HG02759 (cell line): ENCODE measurements at regions not wholly inside any gene's neighbourhood (a gene's known extent, or its start where the extent isn't known, plus 50 kb on each side); places are given as distances from the start of the nearest gene placed in this dataset.

ENCODE experiments used
- ATAC-seq: cut with Tn5 transposase; IDR thresholded peaks from one replicate; pipeline ENCODE4 v1.9.1; 2021; ENCODE audit warnings: mild to moderate bottlenecking, moderate library complexity; ENCODE audit not compliant: unreplicated experiment

DNA sequence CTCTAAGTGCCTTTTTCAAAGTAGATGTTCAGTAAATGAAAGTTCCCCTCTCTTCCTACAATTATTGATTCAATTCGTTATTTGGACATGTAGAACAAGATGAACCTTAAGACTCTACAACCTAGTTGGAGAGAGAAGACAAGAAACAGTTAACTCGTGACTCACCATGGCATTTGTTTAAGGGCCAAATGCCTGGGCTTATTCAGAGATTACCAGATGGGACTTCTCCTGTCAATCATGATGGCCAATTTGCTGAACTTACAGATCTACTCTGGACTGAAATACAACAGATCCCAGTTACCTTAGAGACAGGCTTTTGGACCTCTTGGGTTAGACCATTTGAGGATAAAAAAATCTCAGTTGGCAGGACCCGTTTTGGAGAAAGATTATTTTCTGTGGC is 93.5 kb downstream of the C1orf94 start:
- ATAC-seq: no peak

DNA sequence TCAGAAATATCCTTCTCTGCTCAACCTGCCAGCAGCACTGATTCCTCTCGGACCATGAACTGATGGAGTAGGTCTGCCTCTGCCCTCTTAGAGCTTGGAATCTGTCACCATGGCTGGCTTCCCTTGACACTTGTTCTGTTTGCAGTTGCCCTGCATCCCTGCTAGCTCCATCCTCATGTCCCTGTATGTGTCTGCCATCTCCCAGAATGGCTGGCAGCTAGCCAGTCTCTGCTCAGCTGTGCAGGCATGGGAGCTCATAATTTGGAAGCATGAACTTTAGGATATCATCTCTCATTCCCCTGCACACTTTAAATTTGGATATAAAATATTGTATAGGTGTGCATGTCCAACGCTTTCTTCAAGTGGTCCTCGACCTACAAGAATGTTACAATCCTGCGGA is 95.4 kb downstream of the C1orf94 start:
- no peak for ATAC-seq

DNA sequence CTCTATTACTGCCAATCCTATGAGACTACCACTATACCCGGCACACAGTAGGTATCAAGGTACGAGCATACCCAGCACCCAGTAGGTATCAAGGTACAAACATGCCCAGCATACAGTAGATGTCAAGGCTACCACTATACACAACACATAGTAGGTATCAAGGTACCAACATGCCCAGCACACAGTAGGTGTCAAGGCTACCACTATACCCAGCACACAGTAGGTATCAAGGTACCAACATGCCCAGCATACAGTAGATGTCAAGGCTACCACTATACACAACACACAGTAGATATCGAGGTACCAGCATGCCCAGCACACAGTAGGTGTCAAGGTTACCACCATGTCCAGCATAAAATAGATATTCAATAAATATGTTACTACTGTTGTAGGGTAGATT is 98.4 kb downstream of the C1orf94 start:
- no peak for ATAC-seq

- no peak for ATAC-seq
Observed at GRCh38 chr1:34276606-34277005, 99.9 kb downstream of the C1orf94 start.

DNA sequence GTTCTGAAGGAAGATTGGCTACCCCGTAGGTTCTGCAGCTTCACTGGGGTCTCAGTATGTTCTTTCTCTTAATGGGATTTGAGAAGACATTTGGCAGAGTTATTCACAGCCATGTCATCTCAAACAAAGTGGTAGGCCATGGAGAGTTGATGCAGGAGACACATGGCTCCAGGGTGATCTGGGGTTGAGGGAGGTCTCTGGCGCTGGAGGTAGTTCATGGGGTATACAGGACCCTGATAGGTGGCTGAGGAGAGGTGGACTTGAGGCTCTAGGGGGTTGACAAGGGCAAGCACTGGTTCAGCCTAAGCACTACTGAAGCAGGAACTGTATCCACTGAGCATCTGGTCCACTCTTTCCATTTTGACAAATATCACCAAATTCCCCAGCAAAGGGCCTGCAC is 100.4 kb downstream of the C1orf94 start:
- no peak for ATAC-seq

DNA sequence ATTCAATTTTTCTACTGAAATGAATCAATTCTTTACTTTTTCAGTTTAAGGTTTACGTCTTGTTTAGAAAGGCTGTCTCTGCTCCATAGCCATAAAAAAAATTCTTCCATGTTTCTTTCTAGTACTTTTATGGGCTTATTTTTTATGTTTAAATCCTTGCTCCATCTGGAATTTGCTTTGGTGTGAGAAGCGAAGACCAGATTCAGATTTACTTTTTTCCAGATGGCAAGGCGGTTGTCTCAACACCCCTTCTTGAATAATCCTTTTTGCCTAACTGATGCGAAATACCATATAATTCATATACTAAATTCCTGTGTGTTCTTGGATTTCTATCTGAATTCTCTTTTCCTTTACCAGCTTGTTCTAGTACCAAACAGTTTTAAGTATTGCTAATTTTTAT is 101.5 kb downstream of the C1orf94 start:
- no peak for ATAC-seq

DNA sequence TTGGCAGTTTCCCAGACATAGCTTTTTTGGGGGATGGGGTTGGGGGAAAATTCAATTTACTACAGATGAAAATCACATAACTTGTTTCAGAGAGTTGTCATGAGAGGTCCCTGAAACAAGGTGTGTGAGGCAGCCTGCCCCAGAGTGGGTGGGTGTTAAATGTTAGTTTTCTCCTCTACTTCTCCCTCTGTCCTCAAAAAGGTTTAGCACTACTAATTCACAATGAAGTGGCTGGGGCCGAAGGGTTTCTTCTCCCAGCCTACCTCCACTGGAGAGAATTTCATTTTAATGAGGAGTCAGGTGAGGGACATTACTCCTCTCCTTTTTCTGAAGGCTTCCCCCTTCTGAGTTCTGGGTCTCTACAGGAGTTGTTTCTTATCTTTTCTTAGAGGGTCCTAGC is 103.3 kb downstream of the C1orf94 start:
- ATAC-seq: no peak

DNA sequence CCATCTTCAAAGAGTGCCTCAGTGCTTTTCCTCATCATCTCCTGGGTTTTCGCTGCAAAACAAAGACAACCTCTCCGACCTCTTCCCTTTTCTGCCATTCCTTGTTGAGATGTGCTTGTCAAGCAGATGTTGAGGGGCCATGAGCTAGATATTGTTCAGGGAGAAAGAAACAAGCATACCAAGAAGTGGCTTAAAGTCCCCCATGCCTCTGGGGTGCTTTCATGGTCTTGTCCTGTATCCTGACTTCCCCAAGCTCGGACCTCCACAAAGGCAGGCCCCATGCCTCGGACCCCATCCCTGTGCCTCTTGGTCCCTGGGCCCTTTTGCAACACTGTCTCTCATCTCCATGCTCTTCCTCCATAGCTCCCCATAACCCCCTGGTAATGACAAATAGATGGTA is 103.8 kb downstream of the C1orf94 start:
- no peak for ATAC-seq

DNA sequence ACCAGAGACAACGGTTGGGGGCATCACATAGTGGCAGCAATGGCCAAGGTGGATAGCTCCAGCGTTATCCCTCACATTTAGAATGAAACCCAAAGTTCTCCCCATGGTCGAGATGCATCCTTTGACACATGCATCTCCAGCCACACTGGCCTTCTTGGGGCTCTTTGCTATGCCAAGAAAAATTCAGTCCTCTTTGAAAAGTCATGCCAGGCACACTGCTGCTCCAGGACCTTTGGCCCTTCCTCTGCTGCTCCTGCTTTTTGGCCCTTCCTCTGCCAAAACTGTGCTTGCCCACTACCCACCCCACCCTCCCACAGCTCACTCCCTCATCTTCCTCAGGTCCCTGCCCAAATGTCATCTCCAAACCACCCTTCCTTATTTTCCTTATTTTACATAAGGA is 106.4 kb downstream of the C1orf94 start:
- no peak for ATAC-seq

DNA sequence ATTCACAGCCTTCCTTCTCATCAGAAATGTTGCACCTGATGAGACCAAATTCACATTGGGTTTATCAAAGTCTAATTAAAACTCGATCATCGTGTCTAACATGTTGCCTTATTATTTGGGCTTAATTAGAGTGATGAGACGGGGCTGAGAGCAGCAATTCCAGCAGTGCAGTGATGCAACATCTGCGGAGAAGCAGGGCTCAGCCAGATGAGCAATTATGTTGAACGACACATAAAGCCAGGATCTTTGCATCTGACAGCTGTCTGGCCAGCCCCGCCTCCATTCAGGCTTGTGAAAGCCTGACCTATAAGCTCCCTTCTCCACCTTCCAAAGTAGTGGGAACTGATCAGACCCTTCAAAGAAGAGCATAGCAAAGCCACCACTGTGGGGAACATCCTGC is 109.8 kb downstream of the C1orf94 start:
- no peak for ATAC-seq

GRCh38 chr1:34290831-34291230 is 114.1 kb downstream of the C1orf94 start:
- ATAC-seq: no peak

DNA sequence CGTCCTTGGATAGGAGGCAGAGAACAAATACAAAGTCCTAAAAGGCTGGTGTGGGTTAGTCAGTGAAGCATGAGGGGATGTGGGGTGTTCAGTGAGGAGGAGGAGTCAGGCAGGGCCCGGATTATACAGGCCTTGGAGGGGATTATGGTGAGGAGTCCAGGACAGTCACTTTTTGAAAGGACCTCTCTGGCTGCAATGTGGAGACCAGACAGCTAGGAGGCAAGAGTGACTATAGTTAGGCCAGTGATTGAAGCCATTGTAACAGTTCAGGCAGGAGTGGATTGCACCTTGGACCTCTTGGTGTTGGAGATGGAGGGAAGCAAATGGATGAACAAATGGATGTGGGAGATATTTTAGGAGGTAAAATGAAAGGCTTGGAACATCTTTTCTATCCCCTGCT is 115.8 kb downstream of the C1orf94 start:
- ATAC-seq: no peak

DNA sequence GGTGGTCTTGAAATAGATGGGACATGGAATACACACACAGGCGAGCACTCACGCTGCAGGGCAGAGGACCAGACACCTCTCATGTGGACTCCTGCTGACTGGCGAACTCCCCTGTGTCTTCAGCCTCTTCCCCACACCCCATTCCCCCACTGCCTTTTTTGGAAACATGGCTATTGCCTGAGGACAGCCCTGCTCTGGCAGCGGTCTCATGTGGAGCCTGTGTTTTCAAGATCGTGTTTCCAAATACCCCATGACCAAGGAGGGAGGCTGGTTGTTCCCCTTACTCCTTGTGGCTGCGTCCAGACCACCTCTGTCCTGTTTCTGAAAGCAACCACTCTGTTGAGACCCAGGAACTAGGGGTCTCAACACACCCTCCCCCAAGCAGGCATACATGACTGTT is 119.4 kb downstream of the C1orf94 start:
- no peak for ATAC-seq

DNA sequence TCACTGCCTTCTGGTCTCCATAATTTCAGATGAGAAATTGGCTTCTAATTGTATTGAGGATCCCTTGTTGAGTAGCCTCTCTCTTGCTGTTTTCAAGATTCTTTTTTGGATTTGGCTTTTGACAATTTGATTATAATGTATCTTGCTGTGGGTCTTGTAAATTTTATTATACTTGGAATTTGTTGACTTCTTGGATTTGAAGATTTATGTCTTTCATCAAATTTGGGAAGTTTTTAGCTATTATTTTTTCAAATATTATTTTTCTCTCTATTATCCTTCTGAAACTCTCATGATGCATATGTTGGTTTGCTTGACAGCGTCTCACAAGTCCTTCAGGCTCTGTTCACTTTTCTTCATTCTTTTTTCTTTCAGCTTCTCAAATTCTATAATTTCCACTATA is 126.1 kb downstream of the C1orf94 start:
- ATAC-seq: no peak

- ATAC-seq: no peak
Observed at GRCh38 chr1:34303218-34303617, 126.5 kb downstream of the C1orf94 start.

GRCh38 chr1:34306568-34306967 is 129.9 kb downstream of the C1orf94 start:
- no peak for ATAC-seq

DNA sequence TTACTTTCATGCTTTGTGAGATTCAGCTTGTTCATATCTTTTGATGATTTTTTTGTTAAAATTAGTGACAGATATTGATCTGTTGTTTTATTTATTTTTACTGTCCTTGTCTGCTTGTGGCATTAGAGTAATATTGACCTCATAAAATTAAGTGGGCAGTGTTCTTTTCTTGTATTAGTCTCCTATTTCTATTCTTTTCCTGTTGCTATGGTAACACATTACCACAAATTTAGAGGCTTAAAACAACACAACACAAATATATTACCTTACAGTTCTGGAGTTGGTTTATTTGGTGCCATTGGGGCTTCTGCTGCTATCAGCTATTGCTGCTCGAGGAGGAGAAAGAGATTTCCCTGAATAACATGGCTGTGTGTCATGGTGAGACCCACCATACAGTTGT is 135.7 kb downstream of the C1orf94 start:
- no peak for ATAC-seq

DNA sequence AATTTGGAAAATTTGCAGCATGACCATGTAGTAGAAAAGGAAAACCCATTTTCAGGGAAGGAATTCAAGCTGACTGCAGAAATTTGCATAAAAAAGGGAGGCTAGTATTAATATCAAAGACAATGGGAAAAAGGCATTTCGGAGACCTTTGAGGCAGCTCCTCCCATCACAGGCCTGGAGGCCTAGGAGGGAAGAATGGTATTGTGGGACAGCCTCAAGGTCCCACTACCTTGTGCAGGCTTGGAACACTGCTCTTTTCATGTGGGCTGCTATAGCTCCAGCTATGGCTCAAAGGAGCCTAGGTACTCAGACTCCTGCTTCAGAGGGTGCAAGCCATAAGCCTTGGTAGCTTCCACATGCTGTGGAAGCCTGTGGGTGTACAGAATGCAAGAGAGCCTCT is 139.3 kb downstream of the C1orf94 start:
- ATAC-seq: no peak

- no peak for ATAC-seq
Observed at GRCh38 chr1:34316773-34317172, 140.1 kb downstream of the C1orf94 start.

DNA sequence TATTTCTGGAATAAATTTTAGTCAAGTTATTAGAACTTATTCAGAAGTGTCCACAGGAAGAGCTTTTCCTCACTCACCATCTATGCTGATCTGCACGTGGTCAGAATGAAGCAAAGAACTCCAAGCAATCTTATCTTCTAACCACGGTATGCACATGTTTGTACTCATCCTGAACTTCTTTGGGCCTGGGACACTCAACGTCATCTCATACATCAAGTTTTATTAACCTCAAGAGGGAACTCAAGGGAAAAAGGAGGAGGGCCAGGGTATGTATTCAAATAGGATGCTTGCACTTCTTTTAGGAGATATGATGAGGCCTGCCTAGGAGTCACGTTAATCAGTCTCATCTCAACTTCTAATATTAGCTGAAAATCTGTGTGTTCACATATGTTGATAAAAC is 142.5 kb downstream of the C1orf94 start:
- ATAC-seq: no peak

- ATAC-seq: no peak
Observed at GRCh38 chr1:34320053-34320669, 143.5 kb downstream of the C1orf94 start.

- ATAC-seq: no peak
Observed at GRCh38 chr1:34322969-34323368, 146.3 kb downstream of the C1orf94 start.

DNA sequence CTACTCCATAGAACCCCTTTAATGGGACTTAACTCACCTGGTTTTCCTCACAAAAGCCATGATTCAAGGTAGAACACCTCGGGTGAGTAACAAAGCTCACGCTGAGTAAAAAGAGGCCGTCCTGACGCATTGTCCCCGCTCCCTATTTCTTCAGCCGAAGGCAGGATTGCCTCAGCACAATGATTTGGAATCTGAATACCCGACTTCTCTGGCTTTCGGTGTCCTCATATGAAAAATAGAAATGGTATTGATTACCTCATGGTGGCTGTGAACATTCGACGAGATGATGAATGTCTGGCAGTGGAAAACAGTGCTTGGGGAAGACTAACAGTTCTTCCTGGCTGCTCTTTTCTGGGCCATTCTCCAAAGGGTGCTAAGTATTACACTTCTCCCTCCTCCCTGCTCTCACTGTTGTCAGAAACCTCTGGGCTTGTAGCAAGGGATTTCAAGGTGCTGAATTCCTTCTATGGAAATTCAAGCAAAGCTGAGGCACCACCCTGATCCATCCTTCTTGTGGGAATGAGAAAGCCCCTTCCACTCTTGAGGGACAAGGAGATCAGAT is 148.3 kb downstream of the C1orf94 start:
- ATAC-seq: no peak
